Esophagus muscularis mucosa (tissue), 4 donors: ENCODE measurements at regions not wholly inside any gene's neighbourhood (a gene's known extent, or its start where the extent isn't known, plus 50 kb on each side); places are given as distances from the start of the nearest gene placed in this dataset.

Source experiments
- DNase-seq: peaks from one replicate; pipeline ENCODE4 v3.0.0-alpha.2; 2017; ENCODE audit errors: extremely low spot score
- H3K27ac ChIP-seq, 4 donors: fragments of 200-600 bp; sonication (generic); replicated peaks in 1 of 4; 1 replicate in 3 of 4; 2 replicates in 1 of 4; pipeline ENCODE4 v1.5.1; 2016 to 2019; ENCODE audit warnings: mild to moderate bottlenecking in 1 of 4
- H3K27me3 ChIP-seq, 4 donors: fragments of 200-600 bp; sonication (generic); one replicate each; pipeline versions ENCODE4 v1.5.1 to v1.6.0; 2016 to 2019
- H3K36me3 ChIP-seq, 4 donors: fragments of 200-600 bp; sonication (generic); one replicate each; pipeline ENCODE4 v1.5.1; 2016 to 2019
- H3K4me1 ChIP-seq, 4 donors: fragments of 200-600 bp; sonication (generic); one replicate each; pipeline ENCODE4 v1.5.1; 2016 to 2019
- H3K4me3 ChIP-seq, 4 donors: fragments of 200-600 bp; sonication (generic); 1 replicate in 2 of 4; 2 replicates in 2 of 4; pipeline ENCODE4 v1.5.1; 2016 to 2019; ENCODE audit warnings: mild to moderate bottlenecking in 4 of 4, moderate library complexity in 1 of 4
- H3K9me3 ChIP-seq, 4 donors: fragments of 200-600 bp; sonication (generic); 1 replicate in 3 of 4; 2 replicates in 1 of 4; pipeline ENCODE4 v1.5.1; 2016 to 2019
- CTCF ChIP-seq, 3 experiments: fragments of 200-600 bp in 2 of 3; fragments of 450-650 bp in 1 of 3; sonication (generic) in 2 of 3; IDR thresholded peaks; one replicate each; pipeline ENCODE4 v1.5.1; 2017 to 2019; ENCODE audit warnings: antibody characterized with exemption in 3 of 3, mild to moderate bottlenecking in 2 of 3, moderate library complexity in 1 of 3
- EP300 ChIP-seq: sonication (generic); formaldehyde crosslinking; IDR thresholded peaks from one replicate; pipeline ENCODE4 v1.6.1; 2017; ENCODE audit warnings: antibody characterized with exemption
- POLR2A ChIP-seq: fragments of 450-650 bp; IDR thresholded peaks from one replicate; pipeline ENCODE4 v1.6.1; 2017; ENCODE audit warnings: antibody characterized with exemption, moderate library complexity, mild to moderate bottlenecking, low read depth
- POLR2AphosphoS5 ChIP-seq, 2 donors: sonication (generic); formaldehyde crosslinking; IDR thresholded peaks; one replicate each; pipeline ENCODE4 v1.6.1; 2017; ENCODE audit warnings: antibody characterized with exemption in 2 of 2
- WGBS: methylation state at CpG from one replicate; pipeline ENCODE4 v1.1.5; 2018; 5-methylcytosine and 5-hydroxymethylcytosine counted together
- intact Hi-C: fragments of 100-400 bp; cut with DNase I; formaldehyde crosslinking; loops from one replicate; pipeline ENCODE4 v1.15.1; 2023

DNA sequence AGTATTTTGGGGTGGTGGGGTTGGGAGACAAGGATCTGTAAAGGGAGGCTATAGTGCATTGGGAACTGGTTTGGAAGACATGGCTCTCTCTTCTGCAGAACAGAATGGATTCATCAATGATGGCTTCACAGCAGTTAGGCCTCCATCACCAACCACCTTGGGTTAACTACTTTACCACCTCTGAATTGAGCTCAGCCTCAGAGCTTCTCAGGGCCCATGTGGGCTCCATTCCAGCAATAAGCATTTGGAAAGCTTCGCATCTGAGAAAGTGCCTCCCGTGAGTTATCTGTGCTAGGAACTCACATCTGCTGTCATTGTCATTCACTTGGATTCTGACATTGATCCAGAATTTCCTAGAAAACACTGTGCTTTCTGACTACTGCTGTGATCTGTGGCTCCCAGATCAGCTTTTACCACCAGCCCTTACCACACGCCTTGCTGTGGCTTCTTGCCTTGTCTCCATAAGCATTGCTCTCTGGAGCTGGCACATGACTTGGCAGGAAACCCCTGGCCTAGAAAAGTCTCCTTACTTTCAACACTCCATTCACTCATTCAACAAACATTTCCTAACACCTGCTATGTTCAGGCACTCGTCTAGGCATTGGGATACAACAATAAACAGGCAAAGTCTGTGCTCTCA, 70.7 kb upstream of the ADO start:
- Histone ChIP-seq H3K27me3 (no peaks in the 10 kb centered on the region), H3K9me3 (no peaks in the 10 kb centered on the region), H3K4me1 (no peaks in the 10 kb centered on the region), H3K4me3 (no peak overlapping the region), H3K36me3 (no peaks in the 10 kb centered on the region), H3K27ac (no peak overlapping the region)
- no peak for TF ChIP-seq POLR2AphosphoS5 (IDR thresholded peaks at IDR 0.05)
- 88% methylated on average over 4 of the region's 4 CpGs for WGBS
- no peak for DNase-seq
- intact Hi-C loops = no loop called here

- Histone ChIP-seq H3K27ac (no peak overlapping the region), H3K4me1 (no peaks in the 10 kb centered on the region), H3K4me3 (no peak overlapping the region), H3K27me3 (no peaks in the 10 kb centered on the region), H3K9me3 (no peaks in the 10 kb centered on the region), H3K36me3 (no peaks in the 10 kb centered on the region)
- 72% methylated on average over 7 of the region's 7 CpGs for WGBS
- DNase-seq = no peak
- no peak for TF ChIP-seq CTCF (IDR thresholded peaks at IDR 0.05)
- no peak for TF ChIP-seq POLR2A
- TF ChIP-seq EP300 = no peak
- intact Hi-C loops = no loop called here
Observed at GRCh38 chr10:62734781-62735463, 69.6 kb upstream of the ADO start.

- DNase-seq = no peak
- no peaks in the 10 kb centered on the region for H3K36me3 ChIP-seq
- 32% methylated on average over 2 of the region's 2 CpGs for WGBS
- no peak overlapping the region for H3K27ac ChIP-seq
- TF ChIP-seq CTCF (IDR thresholded peaks at IDR 0.05) (no peak), EP300 (no peak), POLR2A (no peak), POLR2AphosphoS5 (IDR thresholded peaks at IDR 0.05) (no peak)
- intact Hi-C loops = no loop called here
- no peaks in the 10 kb centered on the region for H3K4me1 ChIP-seq
- H3K4me3 ChIP-seq = no peak overlapping the region
- no peaks in the 10 kb centered on the region for H3K9me3 ChIP-seq
- H3K27me3 ChIP-seq = no peaks in the 10 kb centered on the region
Observed at GRCh38 chr10:62735464-62736167, 68.9 kb upstream of the ADO start.

- Histone ChIP-seq H3K27me3 (no peaks in the 10 kb centered on the region), H3K4me3 (no peak overlapping the region), H3K27ac (no peak overlapping the region), H3K4me1 (no peaks in the 10 kb centered on the region), H3K9me3 (no peaks in the 10 kb centered on the region), H3K36me3 (no peaks in the 10 kb centered on the region)
- 74% methylated on average over 2 of the region's 2 CpGs for WGBS
- DNase-seq = no peak
- TF ChIP-seq CTCF (IDR thresholded peaks at IDR 0.05) (no peak), EP300 (no peak), POLR2AphosphoS5 (IDR thresholded peaks at IDR 0.05) (no peak), POLR2A (no peak)
- intact Hi-C loops = no loop called here
Observed at GRCh38 chr10:62736168-62736546, 68.4 kb upstream of the ADO start.

GRCh38 chr10:62738916-62739315, 65.6 kb upstream of the ADO start:
- no peak for DNase-seq
- Histone ChIP-seq H3K9me3 (no peaks in the 10 kb centered on the region), H3K4me3 (no peak overlapping the region), H3K27ac (no peak overlapping the region), H3K36me3 (no peaks in the 10 kb centered on the region), H3K4me1 (peaks cover 0 to 4% (median 0%) of the 10 kb centered on the region in 4 donors), H3K27me3 (no peaks in the 10 kb centered on the region)
- intact Hi-C loops = no loop called here
- 70% methylated on average over 3 of the region's 3 CpGs for WGBS
- TF ChIP-seq CTCF (IDR thresholded peaks at IDR 0.05) = no peak
- TF ChIP-seq EP300 = no peak
- TF ChIP-seq POLR2A = no peak
- TF ChIP-seq POLR2AphosphoS5 (IDR thresholded peaks at IDR 0.05) = no peak
